ENCODE measurements at regions not wholly inside any gene's neighbourhood (a gene's known extent, or its start where the extent isn't known, plus 50 kb on each side); places are given as distances from the start of the nearest gene placed in this dataset.

- POLR2A ChIA-PET: no interaction called here
- Histone ChIP-seq H3K79me2 (ENCODE audit: control insufficient read depth, insufficient read depth, low read length) (no peaks in the 10 kb centered on the region), H3K27me3 (replicated peaks in 1 of 4; ENCODE audit: control extremely low read depth in 1 of 4, control insufficient read depth in 3 of 4, insufficient read depth in 4 of 4, low read length in 3 of 4) (peaks cover 0 to 28% (median under 1%) of the 10 kb centered on the region in 4 experiments), H3K9ac (ENCODE audit: low read length) (no peak overlapping the region), H3K27ac (ENCODE audit: low read length in 2 of 2) (no peak overlapping the region), H3K4me3 (ENCODE audit: control extremely low read depth in 1 of 5, extremely low read depth in 1 of 5, insufficient read depth in 1 of 5, low read depth in 2 of 5, low read length in 4 of 5) (no peak overlapping the region), H3K4me1 (ENCODE audit: control insufficient read depth in 2 of 2, insufficient read depth in 2 of 2, low read length in 2 of 2) (no peaks in the 10 kb centered on the region), H3K36me3 (replicated peaks in 1 of 2; ENCODE audit: control extremely low read depth in 1 of 2, control insufficient read depth in 1 of 2, extremely low read depth in 1 of 2, insufficient read depth in 2 of 2, low read length in 1 of 2) (no peaks in the 10 kb centered on the region), H4K20me1 (ENCODE audit: control insufficient read depth, insufficient read depth, low read length, poor library complexity, severe bottlenecking) (no peaks in the 10 kb centered on the region), H3K9me3 (ENCODE audit: control extremely low read depth in 1 of 3, control insufficient read depth in 2 of 3, insufficient read depth in 1 of 3, low read length in 2 of 3) (peaks cover 0 to 8% (median 0%) of the 10 kb centered on the region in 3 donors), H2AFZ (ENCODE audit: insufficient read depth, low read depth, low read length, poor library complexity, severe bottlenecking) (no peak overlapping the region), H3K4me2 (replicated peaks; ENCODE audit: low read depth, low read length, poor library complexity, severe bottlenecking) (no peak overlapping the region)
- H3K4me3 Mint-ChIP-seq: no peak overlapping the region
- no peaks in the 10 kb centered on the region for H3K4me1 Mint-ChIP-seq
- no peaks in the 10 kb centered on the region for H3K9me3 Mint-ChIP-seq (ENCODE audit: insufficient read depth)
- intact Hi-C loops (cut with micrococcal nuclease): no loop called here
- peaks cover 37% of the 10 kb centered on the region for H3K27me3 Mint-ChIP-seq
- DNase-seq: no peak
- no peak for TF ChIP-seq EZH2 (IDR thresholded peaks at IDR 0.05; ENCODE audit: borderline replicate concordance, insufficient read depth, low read depth, low read length, poor library complexity, severe bottlenecking)
- TF ChIP-seq, protein P1, sequence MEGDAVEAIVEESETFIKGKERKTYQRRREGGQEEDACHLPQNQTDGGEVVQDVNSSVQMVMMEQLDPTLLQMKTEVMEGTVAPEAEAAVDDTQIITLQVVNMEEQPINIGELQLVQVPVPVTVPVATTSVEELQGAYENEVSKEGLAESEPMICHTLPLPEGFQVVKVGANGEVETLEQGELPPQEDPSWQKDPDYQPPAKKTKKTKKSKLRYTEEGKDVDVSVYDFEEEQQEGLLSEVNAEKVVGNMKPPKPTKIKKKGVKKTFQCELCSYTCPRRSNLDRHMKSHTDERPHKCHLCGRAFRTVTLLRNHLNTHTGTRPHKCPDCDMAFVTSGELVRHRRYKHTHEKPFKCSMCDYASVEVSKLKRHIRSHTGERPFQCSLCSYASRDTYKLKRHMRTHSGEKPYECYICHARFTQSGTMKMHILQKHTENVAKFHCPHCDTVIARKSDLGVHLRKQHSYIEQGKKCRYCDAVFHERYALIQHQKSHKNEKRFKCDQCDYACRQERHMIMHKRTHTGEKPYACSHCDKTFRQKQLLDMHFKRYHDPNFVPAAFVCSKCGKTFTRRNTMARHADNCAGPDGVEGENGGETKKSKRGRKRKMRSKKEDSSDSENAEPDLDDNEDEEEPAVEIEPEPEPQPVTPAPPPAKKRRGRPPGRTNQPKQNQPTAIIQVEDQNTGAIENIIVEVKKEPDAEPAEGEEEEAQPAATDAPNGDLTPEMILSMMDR (IDR thresholded peaks at IDR 0.05): no peak
- CTCF ChIA-PET: no interaction called here
- 93% methylated on average over 5 of the region's 5 CpGs for WGBS (ENCODE audit: insufficient coverage)
- no peak overlapping the region for H3K27ac Mint-ChIP-seq
- ATAC-seq (ENCODE audit: low read depth): no peak
These were observed 184.2 kb downstream of the COPRS start for GRCh38 chr17:31674717-31675349.

GRCh38 chr17:31674305-31674704, 184.7 kb downstream of the COPRS start:
- POLR2A ChIA-PET: no interaction called here
- H3K27ac ChIP-seq (ENCODE audit: low read length in 2 of 2): no peak overlapping the region
- Mint-ChIP-seq H3K27ac (no peak overlapping the region), H3K4me3 (no peak overlapping the region), H3K4me1 (no peaks in the 10 kb centered on the region), H3K9me3 (ENCODE audit: insufficient read depth) (peaks cover 2% of the 10 kb centered on the region), H3K27me3 (peaks cover 36% of the 10 kb centered on the region)
- CTCF ChIA-PET: no interaction called here
- H3K4me3 ChIP-seq (ENCODE audit: control extremely low read depth in 1 of 5, extremely low read depth in 1 of 5, insufficient read depth in 1 of 5, low read depth in 2 of 5, low read length in 4 of 5): no peak overlapping the region
- H3K4me1 ChIP-seq (ENCODE audit: control insufficient read depth in 2 of 2, insufficient read depth in 2 of 2, low read length in 2 of 2): no peaks in the 10 kb centered on the region
- intact Hi-C loops (cut with micrococcal nuclease): no loop called here
- DNase-seq (no peak), ATAC-seq (ENCODE audit: low read depth) (no peak)
- no peak overlapping the region for H3K4me2 ChIP-seq (replicated peaks; ENCODE audit: low read depth, low read length, poor library complexity, severe bottlenecking)
- no peaks in the 10 kb centered on the region for H4K20me1 ChIP-seq (ENCODE audit: control insufficient read depth, insufficient read depth, low read length, poor library complexity, severe bottlenecking)
- H3K9ac ChIP-seq (ENCODE audit: low read length): no peak overlapping the region
- no peaks in the 10 kb centered on the region for H3K79me2 ChIP-seq (ENCODE audit: control insufficient read depth, insufficient read depth, low read length)
- peaks cover 0 to 26% (median 0%) of the 10 kb centered on the region in 4 experiments for H3K27me3 ChIP-seq (replicated peaks in 1 of 4; ENCODE audit: control extremely low read depth in 1 of 4, control insufficient read depth in 3 of 4, insufficient read depth in 4 of 4, low read length in 3 of 4)
- 95% methylated on average over 8 of the region's 8 CpGs for WGBS (ENCODE audit: insufficient coverage)
- H3K36me3 ChIP-seq (replicated peaks in 1 of 2; ENCODE audit: control extremely low read depth in 1 of 2, control insufficient read depth in 1 of 2, extremely low read depth in 1 of 2, insufficient read depth in 2 of 2, low read length in 1 of 2): no peaks in the 10 kb centered on the region
- peaks cover 0 to 8% (median 0%) of the 10 kb centered on the region in 3 donors for H3K9me3 ChIP-seq (ENCODE audit: control extremely low read depth in 1 of 3, control insufficient read depth in 2 of 3, insufficient read depth in 1 of 3, low read length in 2 of 3)
- H2AFZ ChIP-seq (ENCODE audit: insufficient read depth, low read depth, low read length, poor library complexity, severe bottlenecking): no peak overlapping the region
- TF ChIP-seq, protein P1 (IDR thresholded peaks at IDR 0.05): no peak
- no peak for TF ChIP-seq EZH2 (IDR thresholded peaks at IDR 0.05; ENCODE audit: borderline replicate concordance, insufficient read depth, low read depth, low read length, poor library complexity, severe bottlenecking)
